AG04450 (cell line): ENCODE measurements at regions not wholly inside any gene's neighbourhood (a gene's known extent, or its start where the extent isn't known, plus 50 kb on each side); places are given as distances from the start of the nearest gene placed in this dataset.

Experiments used
- CTCF ChIA-PET: fragments of 300-600, 350-600 bp; formaldehyde crosslinking; extraction: SDS; loops from one replicate; lab custom pipeline; 2022; ENCODE audit warnings: antibody characterized with exemption, inconsistent platforms; lab: Charles Lee
- POLR2A ChIA-PET: fragments of 350-600 bp; formaldehyde crosslinking; extraction: SDS; loops from one replicate; lab custom pipeline; 2021; ENCODE audit warnings: antibody characterized with exemption, inconsistent platforms; lab: Yijun Ruan, JAX
- DNase-seq: peaks from one replicate; pipeline ENCODE4 v3.0.0-alpha.2; 2011; ENCODE audit warnings: low read depth, low spot score
- H3K27ac ChIP-seq: one replicate; pipeline ENCODE4 v1.5.1; 2012; ENCODE audit warnings: low read depth, low read length, control low read depth
- H3K27me3 ChIP-seq: one replicate; pipeline ENCODE4 v1.6.0; 2012; ENCODE audit warnings: low read length; ENCODE audit not compliant: control insufficient read depth, insufficient read depth
- H3K4me3 ChIP-seq: 2 replicates; pipeline ENCODE4 v1.5.1; 2011; ENCODE audit warnings: mild to moderate bottlenecking, low read depth, low read length, control low read depth
- H3K9me3 ChIP-seq: 2 replicates; pipeline ENCODE4 v1.5.1; 2012; ENCODE audit warnings: low read length; ENCODE audit not compliant: control insufficient read depth, insufficient read depth
- CTCF ChIP-seq: IDR thresholded peaks from 2 replicates; pipeline ENCODE4 v1.5.1; 2011; ENCODE audit warnings: low read depth, low read length, control low read depth, inconsistent platforms

DNA sequence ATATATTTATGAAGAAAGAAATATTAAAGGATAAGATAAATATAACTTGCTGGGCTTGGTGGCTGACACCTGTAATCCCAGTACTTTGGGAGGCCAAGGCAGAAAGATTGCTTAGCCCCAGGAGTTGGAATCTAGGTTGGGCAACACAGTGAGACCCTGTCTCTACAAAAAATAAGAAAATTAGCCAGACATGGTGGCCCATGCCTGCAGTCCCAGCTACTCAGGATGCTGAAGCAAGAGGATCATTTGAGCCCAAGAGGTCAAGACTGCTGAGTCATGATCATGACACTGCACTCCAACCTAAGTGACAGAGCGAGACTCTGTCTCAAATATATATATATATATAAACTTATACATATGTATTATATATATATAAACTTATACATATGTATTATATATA lies 164.0 kb downstream of the MRPL14 start:
- Histone ChIP-seq H3K9me3 (peaks cover 6% of the 10 kb centered on the region; the same call in 1 of the 2 replicates), H3K27ac (no peak overlapping the region), H3K4me3 (no peak overlapping the region), H3K27me3 (peaks cover 3% of the 10 kb centered on the region)
- DNase-seq, result no peak
- CTCF ChIA-PET, result no interaction called here
- POLR2A ChIA-PET, result no interaction called here
- TF ChIP-seq CTCF, result no peak

DNA sequence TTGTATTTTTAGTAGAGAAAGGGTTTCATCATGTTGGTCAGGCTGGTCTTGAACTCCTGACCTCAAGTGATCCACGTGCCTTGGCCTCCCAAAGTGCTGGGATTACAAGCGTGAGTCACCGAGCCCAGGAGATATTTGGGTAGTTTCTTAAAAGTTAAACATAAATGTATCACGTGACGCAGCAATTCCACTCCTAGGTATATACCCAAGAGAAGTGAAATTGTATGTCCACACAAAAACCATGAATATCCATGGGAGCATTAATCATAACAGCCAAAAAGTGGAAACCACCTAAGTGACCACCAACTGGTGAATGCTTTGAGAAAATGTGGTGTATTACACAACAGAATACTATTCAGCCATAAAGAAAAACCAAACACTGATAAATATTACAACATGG lies 164.8 kb downstream of the MRPL14 start:
- CTCF ChIA-PET, result no interaction called here
- Histone ChIP-seq H3K9me3 (peaks cover 6% of the 10 kb centered on the region; the same call in 1 of the 2 replicates), H3K27ac (no peak overlapping the region)

DNA sequence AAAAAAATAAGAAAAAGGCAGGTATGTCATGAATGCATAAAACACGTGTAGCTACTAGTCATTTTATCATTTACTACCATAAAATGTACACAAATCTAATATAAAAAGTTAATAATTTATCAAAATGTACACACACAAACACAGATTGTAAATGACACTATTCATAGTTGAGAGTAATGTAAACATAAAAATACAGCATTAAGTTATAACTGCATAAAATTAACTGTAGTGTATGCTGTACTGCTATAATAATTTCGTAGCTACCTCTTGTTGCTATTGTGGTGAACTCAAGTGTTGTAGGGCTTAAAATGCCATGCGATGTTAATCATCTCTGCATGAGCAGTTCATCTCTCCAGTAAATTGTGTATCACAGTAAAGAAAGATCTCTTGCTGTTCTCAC lies 170.0 kb downstream of the MRPL14 start:
- ChIA-PET POLR2A (interaction anchor here (1.5 kb wide), 1 partner anchor 33 kb away, joined by 5 read pairs; no protein-coding TSS in a partner anchor), CTCF (no interaction called here)
- Histone ChIP-seq H3K4me3 (no peak overlapping the region), H3K27me3 (no peaks in the 10 kb centered on the region), H3K27ac (no peak overlapping the region), H3K9me3 (0 out of 2 replicates have a peak, but pooled peaks cover 2% of the 10 kb centered on the region)
- no peak for TF ChIP-seq CTCF
- DNase-seq, result no peak

More for the DNA sequence above, 164.8 kb downstream of the MRPL14 start:
- peaks cover 3% of the 10 kb centered on the region for H3K27me3 ChIP-seq
- no peak overlapping the region for H3K4me3 ChIP-seq
- no peak for TF ChIP-seq CTCF
- DNase-seq, result no peak
- POLR2A ChIA-PET, result no interaction called here

DNA sequence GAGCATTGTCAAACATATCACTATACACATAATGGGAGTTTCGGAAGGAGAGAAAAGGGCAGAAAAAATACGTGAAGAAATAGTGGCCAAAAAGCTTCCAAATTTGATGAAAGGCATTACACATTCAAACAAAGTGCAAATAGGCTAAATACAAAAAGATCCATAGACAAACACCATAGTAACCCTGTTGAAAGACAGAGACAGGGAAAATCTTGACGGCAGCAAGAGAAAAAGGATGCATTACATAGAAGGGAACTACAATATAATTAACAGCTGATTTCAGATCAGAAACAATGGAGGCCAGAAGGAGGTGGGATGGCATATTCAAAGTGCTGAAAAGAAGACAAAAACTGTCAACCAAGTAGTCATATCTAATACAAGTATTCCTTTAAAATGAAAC lies 170.8 kb downstream of the MRPL14 start:
- ChIA-PET POLR2A (no interaction called here), CTCF (interaction anchor here (1.6 kb wide), 1 partner anchor 119 kb away, joined by 3 read pairs; no protein-coding TSS in a partner anchor)
- DNase-seq, result no peak

More for the DNA sequence above, 170.8 kb downstream of the MRPL14 start:
- Histone ChIP-seq H3K4me3 (no peak overlapping the region), H3K9me3 (0 out of 2 replicates have a peak, but pooled peaks cover 2% of the 10 kb centered on the region), H3K27ac (no peak overlapping the region), H3K27me3 (no peaks in the 10 kb centered on the region)
- no peak for TF ChIP-seq CTCF
